ENCODE measurements at regions not wholly inside any gene's neighbourhood (a gene's known extent, or its start where the extent isn't known, plus 50 kb on each side); places are given as distances from the start of the nearest gene placed in this dataset.

GRCh38 chr2:220241423-220241822 lies 614.0 kb downstream of the SLC4A3 start:
- TF ChIP-seq CTCF (IDR thresholded peaks at IDR 0.05) (no peak), POLR2A (IDR thresholded peaks at IDR 0.05) (no peak)
